ENCODE measurements at regions not wholly inside any gene's neighbourhood (a gene's known extent, or its start where the extent isn't known, plus 50 kb on each side); places are given as distances from the start of the nearest gene placed in this dataset.

DNA sequence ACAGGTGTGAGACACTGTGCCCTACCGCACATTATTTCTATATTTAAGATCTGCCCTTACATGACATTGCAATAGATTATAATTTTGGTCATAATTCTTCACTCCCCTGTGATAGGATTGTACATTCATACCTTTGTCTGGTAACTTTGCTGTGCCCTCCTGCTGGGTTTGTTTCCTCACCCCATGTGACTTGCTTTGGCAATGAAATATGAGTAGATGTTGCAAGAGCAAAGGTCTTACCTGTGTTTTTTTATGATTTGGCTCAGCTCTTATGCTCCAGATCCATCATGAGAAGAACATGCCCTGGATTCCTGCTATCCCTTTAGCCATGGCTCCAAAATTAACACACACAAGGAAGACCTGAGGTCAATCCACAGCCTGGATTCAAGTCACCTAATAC is 137.7 kb upstream of the EOMES start:
- no peak overlapping the region for H3K4me3 ChIP-seq (ENCODE audit: low read depth, low read length)
- TF ChIP-seq, protein P1, sequence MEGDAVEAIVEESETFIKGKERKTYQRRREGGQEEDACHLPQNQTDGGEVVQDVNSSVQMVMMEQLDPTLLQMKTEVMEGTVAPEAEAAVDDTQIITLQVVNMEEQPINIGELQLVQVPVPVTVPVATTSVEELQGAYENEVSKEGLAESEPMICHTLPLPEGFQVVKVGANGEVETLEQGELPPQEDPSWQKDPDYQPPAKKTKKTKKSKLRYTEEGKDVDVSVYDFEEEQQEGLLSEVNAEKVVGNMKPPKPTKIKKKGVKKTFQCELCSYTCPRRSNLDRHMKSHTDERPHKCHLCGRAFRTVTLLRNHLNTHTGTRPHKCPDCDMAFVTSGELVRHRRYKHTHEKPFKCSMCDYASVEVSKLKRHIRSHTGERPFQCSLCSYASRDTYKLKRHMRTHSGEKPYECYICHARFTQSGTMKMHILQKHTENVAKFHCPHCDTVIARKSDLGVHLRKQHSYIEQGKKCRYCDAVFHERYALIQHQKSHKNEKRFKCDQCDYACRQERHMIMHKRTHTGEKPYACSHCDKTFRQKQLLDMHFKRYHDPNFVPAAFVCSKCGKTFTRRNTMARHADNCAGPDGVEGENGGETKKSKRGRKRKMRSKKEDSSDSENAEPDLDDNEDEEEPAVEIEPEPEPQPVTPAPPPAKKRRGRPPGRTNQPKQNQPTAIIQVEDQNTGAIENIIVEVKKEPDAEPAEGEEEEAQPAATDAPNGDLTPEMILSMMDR (IDR thresholded peaks at IDR 0.05; ENCODE audit: low read depth, low read length, missing control alignments) = no peak
- DNase-seq (ENCODE audit: low read depth) = no peak
- in situ Hi-C loops (cut with HindIII; ENCODE audit: low sequenced_read_pairs) = no loop called here

- TF ChIP-seq, protein P1 (IDR thresholded peaks at IDR 0.05; ENCODE audit: low read depth, low read length, missing control alignments) = no peak
- no peak overlapping the region for H3K4me3 ChIP-seq (ENCODE audit: low read depth, low read length)
- in situ Hi-C loops (cut with HindIII; ENCODE audit: low sequenced_read_pairs) = no loop called here
- DNase-seq (ENCODE audit: low read depth) = no peak
Observed at GRCh38 chr3:27861046-27862036, 139.2 kb upstream of the EOMES start.

- DNase-seq (ENCODE audit: low read depth) = no peak
- no peak overlapping the region for H3K4me3 ChIP-seq (ENCODE audit: low read depth, low read length)
- TF ChIP-seq, protein P1 (IDR thresholded peaks at IDR 0.05; ENCODE audit: low read depth, low read length, missing control alignments) = no peak
- in situ Hi-C loops (cut with HindIII; ENCODE audit: low sequenced_read_pairs) = no loop called here
Observed at GRCh38 chr3:27865731-27866130, 143.6 kb upstream of the EOMES start.

DNA sequence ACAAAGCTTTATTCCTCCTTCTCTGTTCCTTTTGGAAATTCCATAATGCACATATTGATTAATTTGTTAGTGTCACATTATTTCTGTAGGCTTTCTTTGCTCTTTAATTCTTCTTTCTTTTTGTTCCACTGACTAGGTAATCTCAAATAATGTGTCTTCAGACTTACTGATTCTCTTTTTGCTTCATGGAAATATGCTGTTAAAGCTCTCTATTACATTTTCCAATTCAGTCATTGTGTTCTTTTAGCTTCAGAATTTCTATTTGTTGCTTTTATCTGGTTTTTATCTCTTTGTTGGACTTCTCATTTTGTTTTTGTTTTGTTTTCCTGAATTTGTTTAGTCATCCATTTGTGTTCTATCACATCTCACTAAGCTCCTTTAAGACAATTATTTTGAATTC is 147.0 kb upstream of the EOMES start:
- in situ Hi-C loops (cut with HindIII; ENCODE audit: low sequenced_read_pairs) = no loop called here
- H3K4me3 ChIP-seq (ENCODE audit: low read depth, low read length) = no peak overlapping the region
- DNase-seq (ENCODE audit: low read depth) = no peak
- TF ChIP-seq, protein P1 (IDR thresholded peaks at IDR 0.05; ENCODE audit: low read depth, low read length, missing control alignments) = no peak

DNA sequence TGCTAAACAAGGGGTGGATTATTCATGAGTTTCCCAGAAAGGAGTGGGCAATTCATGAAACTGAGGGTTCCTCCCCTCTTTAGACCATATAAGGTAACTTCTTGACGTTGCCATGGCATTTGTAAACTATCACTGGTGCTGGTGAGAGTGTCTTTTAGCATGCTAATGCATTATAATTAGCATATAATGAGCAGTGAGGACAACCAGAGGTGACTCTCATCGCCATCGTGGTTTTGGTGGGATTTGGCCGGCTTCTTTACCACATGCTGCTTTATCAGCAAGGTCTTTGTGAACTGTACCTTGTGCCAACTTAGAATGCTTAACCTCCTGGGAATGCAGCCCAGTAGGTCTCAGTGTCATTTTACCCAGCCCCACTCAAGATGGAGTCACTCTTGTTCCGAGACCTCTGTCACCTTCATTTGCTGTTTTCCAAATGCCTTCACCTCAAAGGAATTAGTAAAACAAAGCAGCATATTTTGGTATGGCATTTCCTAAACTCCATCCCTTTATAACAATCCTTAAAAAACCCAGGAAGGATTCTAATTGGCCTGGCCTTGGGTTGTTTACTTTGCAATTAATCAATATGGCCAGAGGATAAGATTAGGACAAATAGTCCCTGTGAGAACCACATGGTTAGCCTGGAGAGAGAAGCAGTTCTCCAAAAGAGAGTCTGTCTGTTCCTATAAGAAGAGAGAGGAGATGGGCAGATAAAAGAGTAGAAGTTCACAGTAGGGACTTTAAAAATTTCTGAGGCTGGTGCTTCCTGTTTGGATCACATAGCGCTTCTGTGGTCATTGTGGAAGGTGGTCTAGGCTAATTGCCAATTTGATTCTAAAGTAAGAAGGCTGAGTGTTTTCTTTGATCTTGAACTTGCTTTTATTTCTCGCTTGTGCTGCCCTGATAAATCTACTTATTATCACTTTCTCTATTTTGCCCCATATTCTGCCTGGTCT is 155.2 kb upstream of the EOMES start:
- TF ChIP-seq, protein P1 (IDR thresholded peaks at IDR 0.05; ENCODE audit: low read depth, low read length, missing control alignments) = no peak
- DNase-seq (ENCODE audit: low read depth) = no peak
- in situ Hi-C loops (cut with HindIII; ENCODE audit: low sequenced_read_pairs) = no loop called here
- H3K4me3 ChIP-seq (ENCODE audit: low read depth, low read length) = no peak overlapping the region

DNA sequence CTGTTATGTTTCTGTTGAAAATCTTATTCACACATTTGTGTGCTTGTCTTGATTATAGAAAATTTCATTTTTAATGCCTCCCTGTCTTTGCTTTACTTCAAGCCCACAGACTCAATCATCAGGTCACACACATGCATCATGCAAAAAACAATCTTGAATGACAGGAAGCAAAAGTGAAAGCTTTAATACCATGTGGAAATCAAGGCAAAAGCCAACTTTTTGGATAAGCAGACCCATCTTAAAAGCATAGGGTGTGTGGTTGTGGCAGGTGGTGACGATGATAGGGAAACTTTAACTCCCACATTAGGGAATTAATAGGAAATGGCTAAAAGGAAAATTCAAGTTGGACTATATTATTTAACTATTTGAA is 155.9 kb upstream of the EOMES start:
- no peak overlapping the region for H3K4me3 ChIP-seq (ENCODE audit: low read depth, low read length)
- in situ Hi-C loops (cut with HindIII; ENCODE audit: low sequenced_read_pairs) = no loop called here
- DNase-seq (ENCODE audit: low read depth) = no peak
- TF ChIP-seq, protein P1 (IDR thresholded peaks at IDR 0.05; ENCODE audit: low read depth, low read length, missing control alignments) = no peak

Measured in astrocyte of the cerebellum (primary cell).